GM18505 (cell line): ENCODE measurements at regions not wholly inside any gene's neighbourhood (a gene's known extent, or its start where the extent isn't known, plus 50 kb on each side); places are given as distances from the start of the nearest gene placed in this dataset.
"Not testable (repeated sequence)": the region's sequence is repeated elsewhere in the genome, so short reads cannot be mapped to it uniquely, and the experiment has no call there.

Experiments used
- ATAC-seq: cut with Tn5 transposase; IDR thresholded peaks from one replicate; pipeline ENCODE4 v1.9.1; 2021; ENCODE audit not compliant: unreplicated experiment
- POLR2A ChIP-seq: IDR thresholded peaks from 4 replicates; pipeline ENCODE4 v1.6.1; 2011; ENCODE audit warnings: borderline replicate concordance; ENCODE audit not compliant: insufficient read depth, insufficient read length; ENCODE audit errors: extremely low read depth

DNA sequence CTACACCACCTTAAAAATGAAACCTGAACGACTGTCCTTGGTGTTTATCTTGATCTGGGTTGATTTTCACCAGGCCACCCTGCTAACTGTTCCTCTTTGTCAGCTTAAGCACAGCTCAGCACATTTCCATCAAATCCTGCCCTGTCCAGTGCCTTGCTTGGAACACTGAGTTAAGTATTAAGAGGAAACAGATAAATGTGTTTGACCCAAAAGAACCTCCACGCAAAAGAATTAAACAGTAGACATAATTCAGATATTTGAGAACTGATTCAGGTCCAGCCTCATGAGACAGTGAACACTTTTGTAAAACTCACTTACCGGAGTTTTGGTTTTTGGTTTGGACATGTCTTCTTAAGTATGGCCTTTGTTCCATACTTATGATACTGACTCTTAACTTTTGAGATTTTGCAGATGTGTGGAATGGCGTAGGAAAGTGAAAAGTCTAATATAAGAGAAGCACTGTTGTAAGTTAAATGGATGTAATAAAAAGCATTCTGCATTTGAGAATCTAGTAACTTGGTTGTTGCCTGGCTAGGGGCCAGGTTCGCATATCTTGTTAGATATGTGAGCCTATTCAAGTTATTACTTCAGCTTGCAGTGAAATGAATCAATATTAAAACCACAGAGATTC, 88.9 kb upstream of the SERPINE2 start:
- ATAC-seq, result no peak
- TF ChIP-seq POLR2A, result no peak

DNA sequence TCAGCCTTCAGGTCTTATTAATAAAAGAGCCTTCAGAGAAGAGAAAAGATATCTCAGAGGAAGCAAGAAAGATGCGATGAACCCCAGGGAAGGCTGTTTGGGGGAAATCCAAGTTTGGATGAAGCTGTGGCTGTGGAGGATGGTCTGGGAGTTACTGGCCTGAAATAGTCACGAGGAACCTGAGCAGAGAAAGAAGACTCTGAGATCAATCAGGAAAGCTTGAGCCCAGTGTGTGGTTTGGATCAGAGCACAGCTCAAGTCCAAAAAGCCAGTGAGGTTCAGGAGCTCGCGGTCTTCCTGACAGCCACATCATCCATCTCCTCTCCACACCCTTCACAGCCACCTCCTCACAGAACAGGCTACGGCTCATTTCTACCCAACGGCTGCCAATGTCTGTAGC, 87.4 kb upstream of the SERPINE2 start:
- no peak for TF ChIP-seq POLR2A
- no peak for ATAC-seq

DNA sequence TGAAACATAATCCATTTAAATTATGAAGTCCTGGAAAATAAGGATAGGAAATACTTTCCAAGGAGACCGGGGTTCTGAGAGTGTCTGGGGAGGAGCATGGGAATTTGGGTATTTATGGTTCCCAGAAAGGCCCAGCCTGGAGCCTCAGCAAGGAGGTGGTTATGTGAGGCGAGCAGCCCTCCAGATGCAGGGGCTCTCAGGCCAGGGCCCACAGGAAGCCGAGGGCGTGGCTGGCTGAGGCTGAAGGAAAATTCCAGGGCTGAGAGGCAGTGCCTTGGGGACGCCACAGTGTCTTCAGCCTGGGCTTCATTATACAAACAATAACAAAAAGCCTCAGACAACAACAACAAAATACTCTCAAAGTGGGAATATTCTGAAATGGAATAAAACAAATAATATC, 86.9 kb upstream of the SERPINE2 start:
- ATAC-seq, result no peak
- no peak for TF ChIP-seq POLR2A

DNA sequence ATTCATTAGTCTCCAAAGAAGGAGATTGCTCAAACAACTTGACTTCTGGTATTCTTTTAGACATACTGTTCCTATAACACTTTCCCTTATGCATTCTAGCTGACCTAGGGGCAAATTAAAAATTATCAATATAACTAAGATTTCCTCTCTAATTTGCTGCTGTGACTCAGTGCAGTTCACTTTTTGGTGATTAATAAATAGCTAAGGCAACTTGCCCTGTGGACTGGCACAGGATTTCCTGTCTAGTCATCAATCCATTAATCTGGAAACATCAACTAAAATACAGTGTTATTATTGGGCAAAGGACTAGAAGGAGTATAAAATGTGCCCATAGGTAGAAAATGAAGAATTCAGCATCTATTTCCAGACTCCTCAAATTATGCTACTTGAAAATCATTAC, 83.5 kb upstream of the SERPINE2 start:
- TF ChIP-seq POLR2A, result no peak
- no peak for ATAC-seq

DNA sequence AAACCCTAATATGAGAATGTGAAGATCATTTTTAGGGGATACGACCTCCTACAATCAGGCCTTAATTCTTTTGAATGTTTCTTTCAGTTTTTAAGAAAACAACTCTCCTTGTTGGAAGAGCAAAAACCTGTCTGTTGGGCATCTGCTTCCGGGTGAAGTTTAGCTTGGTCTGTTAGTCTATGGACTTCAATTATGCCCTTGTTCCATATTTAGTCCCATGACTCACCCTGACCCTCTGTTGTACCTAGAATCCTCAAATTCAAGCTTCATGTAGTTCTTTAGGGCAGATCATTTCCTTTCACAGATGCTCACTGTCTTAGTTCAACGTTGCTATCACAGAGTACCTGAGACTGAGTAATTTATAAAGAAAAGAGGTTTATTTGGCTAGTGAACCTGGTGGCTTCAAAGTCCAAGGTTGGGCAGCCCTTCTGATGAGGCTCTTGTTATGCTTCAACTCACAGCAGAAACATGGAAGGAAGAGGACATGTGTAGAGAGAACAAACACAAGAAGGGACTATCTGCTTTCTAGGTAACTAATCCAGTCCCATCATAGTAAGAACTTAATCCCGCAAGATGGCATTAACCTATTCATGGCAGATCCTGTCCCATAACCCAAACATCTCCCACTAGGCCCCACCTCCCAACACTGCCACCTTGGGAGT, 82.5 kb upstream of the SERPINE2 start:
- no peak for TF ChIP-seq POLR2A
- ATAC-seq, result no peak

DNA sequence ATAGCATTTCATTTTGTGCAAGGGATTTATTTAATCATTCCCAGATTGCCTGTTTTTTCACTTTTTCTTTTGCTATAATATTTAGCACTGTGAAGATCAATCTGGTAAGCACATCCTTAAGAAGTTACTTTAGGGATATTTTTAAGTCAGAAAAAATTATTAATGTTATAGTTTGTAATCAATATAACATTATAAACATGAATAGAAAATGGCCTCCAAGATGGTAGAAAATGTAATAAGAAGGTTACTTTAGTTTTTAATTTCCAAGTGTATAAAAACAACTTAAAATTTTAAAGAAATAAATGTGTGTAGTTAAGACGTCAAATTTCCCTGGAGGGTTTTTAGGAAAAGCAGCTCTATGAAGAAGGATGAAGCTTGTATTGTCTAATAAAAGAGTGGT, 81.9 kb upstream of the SERPINE2 start:
- TF ChIP-seq POLR2A, result no peak

DNA sequence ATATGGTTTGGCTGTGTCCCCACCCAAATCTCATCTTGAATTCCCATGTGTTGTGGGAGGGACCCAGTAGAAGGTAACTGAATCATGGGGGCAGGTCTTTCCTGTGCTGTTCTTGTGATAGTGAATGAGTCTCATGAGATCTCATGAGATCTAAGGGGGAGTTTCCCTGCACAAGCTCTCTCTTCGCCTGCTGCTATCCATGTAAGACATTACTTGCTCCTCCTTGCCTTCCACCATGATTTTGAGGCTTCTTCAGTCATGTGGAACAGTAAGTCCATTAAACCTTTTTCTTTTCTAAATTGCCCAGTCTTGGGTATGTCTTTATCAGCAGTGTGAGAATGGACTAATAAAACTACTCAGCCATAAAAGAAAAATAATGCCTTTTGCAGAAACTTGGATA, 80.8 kb upstream of the SERPINE2 start:
- ATAC-seq, result not testable (repeated sequence)

More for the DNA sequence above, 81.9 kb upstream of the SERPINE2 start:
- no peak for ATAC-seq

DNA sequence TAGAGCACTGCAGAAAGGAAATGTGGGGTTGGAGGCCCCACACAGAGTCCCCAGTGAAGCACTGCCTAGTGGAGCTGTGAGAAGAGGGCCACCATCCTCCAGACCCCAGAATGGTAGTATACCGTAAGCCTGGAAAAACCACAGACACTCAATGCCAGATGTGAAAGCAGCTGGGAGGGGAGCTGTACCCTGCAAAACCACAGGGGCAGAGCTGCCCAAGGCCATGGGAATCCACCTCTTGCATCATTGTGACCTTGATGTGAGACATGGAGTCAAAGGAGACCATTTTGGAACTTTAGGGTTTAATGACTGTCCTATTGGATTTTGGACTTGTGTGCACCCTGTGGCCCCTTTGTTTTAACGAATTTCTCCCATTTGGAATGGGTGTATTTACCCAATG, 75.3 kb upstream of the SERPINE2 start:
- no peak for ATAC-seq
- no peak for TF ChIP-seq POLR2A

DNA sequence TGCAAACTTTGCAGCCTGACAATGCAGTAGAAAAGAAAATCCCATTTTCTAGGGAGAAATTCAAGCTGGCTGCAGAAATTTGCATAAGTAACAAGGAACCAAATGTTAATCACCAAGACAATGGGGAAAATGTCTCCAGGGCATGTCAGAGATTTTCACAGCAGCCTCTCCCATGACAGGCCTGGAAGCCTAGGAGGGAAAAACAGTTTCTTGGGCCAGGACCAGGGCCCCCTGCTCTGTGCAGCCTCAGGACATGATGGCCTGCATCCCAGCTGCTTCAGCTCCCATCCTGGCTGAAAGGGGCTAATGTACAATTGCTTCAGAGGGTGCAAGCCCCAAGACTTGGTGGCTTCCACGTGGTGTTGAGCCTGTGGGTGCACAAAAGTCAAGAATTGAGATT, 74.8 kb upstream of the SERPINE2 start:
- not testable (repeated sequence) for ATAC-seq

DNA sequence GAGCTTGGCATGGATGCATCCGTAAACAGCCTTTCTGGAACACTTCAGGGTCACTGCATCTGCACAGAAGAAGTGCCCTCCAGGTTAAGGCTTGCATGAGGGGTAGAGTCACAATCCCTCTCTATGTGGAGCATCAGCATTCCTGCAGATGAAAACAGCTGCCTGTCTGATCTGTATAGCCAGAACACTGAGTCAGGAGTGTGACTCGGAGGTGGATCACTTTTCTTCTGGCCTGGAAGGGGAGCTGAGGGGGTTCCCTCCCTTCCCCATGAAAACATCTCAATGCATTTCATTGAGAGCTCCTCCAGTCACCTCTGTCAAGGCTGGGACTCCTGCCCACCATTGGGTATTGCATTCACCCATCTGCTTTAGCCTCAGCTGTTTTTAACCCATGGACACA, 72.5 kb upstream of the SERPINE2 start:
- no peak for TF ChIP-seq POLR2A
- no peak for ATAC-seq

DNA sequence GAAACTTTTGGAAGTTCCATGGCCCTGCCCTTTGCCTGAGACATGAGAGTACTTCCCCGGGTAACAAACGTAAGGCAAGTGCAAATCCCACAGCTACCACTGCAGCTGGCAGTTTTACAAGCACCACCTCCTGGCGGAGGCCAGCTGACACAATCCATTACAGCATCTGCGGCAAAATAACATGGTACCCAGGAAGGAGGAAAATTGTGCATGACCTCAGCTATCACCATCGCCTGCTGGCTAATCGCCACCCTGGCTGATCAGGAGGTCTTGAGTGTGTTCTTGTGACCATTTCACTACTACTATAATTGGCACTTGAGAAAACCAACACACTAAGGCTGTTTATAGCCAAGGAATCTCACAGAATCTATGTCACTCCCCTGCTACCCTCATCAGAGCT, 71.7 kb upstream of the SERPINE2 start:
- no peak for ATAC-seq
- no peak for TF ChIP-seq POLR2A

DNA sequence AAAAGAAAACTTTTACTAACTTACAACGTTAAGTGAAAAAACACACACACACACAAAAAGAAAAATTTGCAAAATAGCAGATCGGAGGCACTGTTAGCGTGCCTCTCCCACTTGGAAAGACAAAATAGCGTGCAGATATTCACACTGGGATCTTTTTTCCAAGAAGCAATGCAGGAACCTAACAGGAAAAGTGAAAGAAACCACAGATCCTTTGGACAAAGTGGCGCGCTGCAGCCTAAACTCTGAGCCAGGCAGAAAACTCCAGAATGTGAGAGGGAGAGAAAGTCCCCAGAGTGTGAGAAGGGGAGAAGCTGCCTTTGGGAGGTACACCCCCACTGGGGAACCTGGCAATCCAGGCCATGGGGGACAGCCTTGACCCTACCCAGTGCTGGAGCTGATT, 70.7 kb upstream of the SERPINE2 start:
- ATAC-seq, result no peak

DNA sequence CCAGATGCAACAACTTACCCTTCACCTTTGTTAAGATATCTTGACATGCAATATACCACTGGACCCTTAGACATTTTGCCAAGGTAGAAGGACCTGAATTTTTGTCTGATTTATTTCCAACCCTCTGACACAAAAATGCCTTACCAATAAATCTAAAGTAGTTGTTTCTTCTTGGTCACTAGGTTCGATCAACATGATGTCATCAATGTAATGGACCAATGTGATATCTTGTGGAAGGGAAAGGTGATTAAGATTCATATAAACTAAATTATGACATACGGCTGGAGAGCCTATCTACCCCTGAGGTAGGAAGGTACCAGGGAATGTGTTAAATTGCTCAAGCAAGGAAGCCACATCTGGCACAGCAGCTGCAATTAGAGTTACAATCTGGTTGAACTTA, 67.7 kb upstream of the SERPINE2 start:
- no peak for ATAC-seq

More for the DNA sequence above, 70.7 kb upstream of the SERPINE2 start:
- TF ChIP-seq POLR2A, result no peak

DNA sequence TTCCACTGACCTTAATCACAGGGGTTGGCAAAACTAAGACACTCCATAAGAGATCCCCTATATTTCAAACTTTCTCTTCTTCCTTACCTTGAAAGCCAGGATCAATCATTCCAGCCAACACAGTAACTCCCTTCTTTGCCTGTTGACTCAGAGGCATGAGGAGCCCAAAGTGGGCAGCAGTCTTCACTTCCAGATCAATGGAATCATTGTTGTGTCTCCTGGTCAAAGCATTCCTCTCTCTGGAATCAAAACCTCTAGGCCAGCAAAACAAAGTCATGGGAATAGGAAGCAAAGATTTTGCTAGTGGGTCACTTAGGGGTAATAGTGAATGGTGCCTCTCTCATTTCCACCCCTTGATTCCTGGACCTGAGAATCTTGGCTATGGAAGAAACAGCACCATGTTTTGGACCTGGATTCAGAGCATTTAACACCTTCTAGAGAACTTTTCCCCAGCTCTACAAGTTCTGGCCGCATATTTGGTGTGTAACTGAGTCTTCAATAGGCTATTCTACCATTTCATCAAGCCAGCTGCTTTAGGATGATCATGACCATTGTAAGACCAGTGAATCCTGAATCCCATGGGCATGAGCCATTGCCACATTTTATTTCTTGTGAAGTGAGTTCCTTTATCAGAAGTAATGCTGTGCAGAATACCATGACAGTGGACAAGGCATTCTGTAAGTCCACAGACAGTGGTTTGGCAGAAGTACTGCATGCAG, 65.7 kb upstream of the SERPINE2 start:
- no peak for TF ChIP-seq POLR2A
- ATAC-seq, result no peak

More for the DNA sequence above, 67.7 kb upstream of the SERPINE2 start:
- no peak for TF ChIP-seq POLR2A
